ENCODE measurements at regions not wholly inside any gene's neighbourhood (a gene's known extent, or its start where the extent isn't known, plus 50 kb on each side); places are given as distances from the start of the nearest gene placed in this dataset.

GRCh38 chr15:61527836-61528580 lies 298.9 kb upstream of the RORA start:
- no peak for DNase-seq (ENCODE audit: low spot score)

GRCh38 chr15:61524545-61524944 lies 295.4 kb upstream of the RORA start:
- no peak for DNase-seq (ENCODE audit: low spot score)

- no peak for DNase-seq (ENCODE audit: low spot score)
These were observed 295.0 kb upstream of the RORA start for GRCh38 chr15:61524086-61524485.

- no peak for DNase-seq (ENCODE audit: low spot score)
These were observed 293.3 kb upstream of the RORA start for GRCh38 chr15:61522411-61522810.

- DNase-seq (ENCODE audit: low spot score): no peak
These were observed 292.9 kb upstream of the RORA start for GRCh38 chr15:61521953-61522352.

- DNase-seq (ENCODE audit: low spot score): no peak
These were observed 290.2 kb upstream of the RORA start for GRCh38 chr15:61519296-61519695.

- no peak for DNase-seq (ENCODE audit: low spot score)
These were observed 289.3 kb upstream of the RORA start for GRCh38 chr15:61518191-61518950.

GRCh38 chr15:61517776-61518175 lies 288.7 kb upstream of the RORA start:
- DNase-seq (ENCODE audit: low spot score): no peak

GRCh38 chr15:61517335-61517734 lies 288.2 kb upstream of the RORA start:
- no peak for DNase-seq (ENCODE audit: low spot score)

- no peak for DNase-seq (ENCODE audit: low spot score)
These were observed 282.7 kb upstream of the RORA start for GRCh38 chr15:61511756-61512155.

- no peak for DNase-seq (ENCODE audit: low spot score)
These were observed 282.0 kb upstream of the RORA start for GRCh38 chr15:61511089-61511488.

GRCh38 chr15:61509327-61509840 lies 280.3 kb upstream of the RORA start:
- no peak for DNase-seq (ENCODE audit: low spot score)

GRCh38 chr15:61503383-61503969 lies 274.4 kb upstream of the RORA start:
- no peak for DNase-seq (ENCODE audit: low spot score)

GRCh38 chr15:61501815-61502389 lies 272.8 kb upstream of the RORA start:
- DNase-seq (ENCODE audit: low spot score): no peak

- no peak for DNase-seq (ENCODE audit: low spot score)
These were observed 272.0 kb upstream of the RORA start for GRCh38 chr15:61500951-61501620.

GRCh38 chr15:61500523-61500922 lies 271.4 kb upstream of the RORA start:
- DNase-seq (ENCODE audit: low spot score): no peak

- DNase-seq (ENCODE audit: low spot score): no peak
These were observed 270.3 kb upstream of the RORA start for GRCh38 chr15:61499376-61499775.

- no peak for DNase-seq (ENCODE audit: low spot score)
These were observed 260.5 kb upstream of the RORA start for GRCh38 chr15:61489571-61489970.

GRCh38 chr15:61483599-61483998 lies 254.5 kb upstream of the RORA start:
- DNase-seq (ENCODE audit: low spot score): no peak

- no peak for DNase-seq (ENCODE audit: low spot score)
These were observed 252.8 kb upstream of the RORA start for GRCh38 chr15:61481886-61482285.

- no peak for DNase-seq (ENCODE audit: low spot score)
These were observed 251.8 kb upstream of the RORA start for GRCh38 chr15:61480863-61481262.

- DNase-seq (ENCODE audit: low spot score): no peak
These were observed 251.2 kb upstream of the RORA start for GRCh38 chr15:61480295-61480694.
